Fibroblast of the aortic adventitia (primary cell): ENCODE measurements at regions not wholly inside any gene's neighbourhood (a gene's known extent, or its start where the extent isn't known, plus 50 kb on each side); places are given as distances from the start of the nearest gene placed in this dataset.

Experiments
- DNase-seq: peaks from one replicate; pipeline ENCODE4 v3.0.0-alpha.2; 2010; ENCODE audit warnings: low read depth
- H3K4me3 ChIP-seq: 2 replicates; pipeline ENCODE4 v1.5.1; 2011; ENCODE audit warnings: low read depth, mild to moderate bottlenecking, control low read depth, low read length, moderate library complexity
- TF ChIP-seq, protein P1 (sequence below): IDR thresholded peaks from 2 replicates; pipeline ENCODE4 v1.5.1; 2011; ENCODE audit warnings: mild to moderate bottlenecking, low read length, control low read depth, inconsistent platforms; ENCODE audit not compliant: insufficient read depth

DNA sequence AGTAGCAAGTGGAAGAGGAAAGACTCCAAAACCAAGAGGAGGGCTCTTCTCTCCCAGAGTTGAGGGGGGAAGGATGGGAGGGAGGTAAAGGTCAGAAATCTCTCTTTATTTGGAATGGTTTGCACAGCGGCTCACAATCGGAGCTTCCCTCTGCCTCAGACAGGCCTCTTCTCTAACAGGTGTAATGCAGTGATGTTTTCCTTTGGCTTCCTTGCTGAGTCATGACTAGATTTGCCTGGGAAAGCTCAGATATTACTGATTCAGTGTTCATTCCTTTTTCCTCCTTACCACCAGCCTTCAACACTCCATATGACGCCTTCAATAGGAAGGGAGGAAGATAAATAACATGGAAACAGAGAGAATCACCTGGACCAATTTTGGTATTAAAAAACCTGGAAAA is 136.6 kb downstream of the RNF152 start:
- no peak for DNase-seq
- H3K4me3 ChIP-seq, result no peak overlapping the region
- TF ChIP-seq, protein P1, sequence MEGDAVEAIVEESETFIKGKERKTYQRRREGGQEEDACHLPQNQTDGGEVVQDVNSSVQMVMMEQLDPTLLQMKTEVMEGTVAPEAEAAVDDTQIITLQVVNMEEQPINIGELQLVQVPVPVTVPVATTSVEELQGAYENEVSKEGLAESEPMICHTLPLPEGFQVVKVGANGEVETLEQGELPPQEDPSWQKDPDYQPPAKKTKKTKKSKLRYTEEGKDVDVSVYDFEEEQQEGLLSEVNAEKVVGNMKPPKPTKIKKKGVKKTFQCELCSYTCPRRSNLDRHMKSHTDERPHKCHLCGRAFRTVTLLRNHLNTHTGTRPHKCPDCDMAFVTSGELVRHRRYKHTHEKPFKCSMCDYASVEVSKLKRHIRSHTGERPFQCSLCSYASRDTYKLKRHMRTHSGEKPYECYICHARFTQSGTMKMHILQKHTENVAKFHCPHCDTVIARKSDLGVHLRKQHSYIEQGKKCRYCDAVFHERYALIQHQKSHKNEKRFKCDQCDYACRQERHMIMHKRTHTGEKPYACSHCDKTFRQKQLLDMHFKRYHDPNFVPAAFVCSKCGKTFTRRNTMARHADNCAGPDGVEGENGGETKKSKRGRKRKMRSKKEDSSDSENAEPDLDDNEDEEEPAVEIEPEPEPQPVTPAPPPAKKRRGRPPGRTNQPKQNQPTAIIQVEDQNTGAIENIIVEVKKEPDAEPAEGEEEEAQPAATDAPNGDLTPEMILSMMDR, result no peak

DNA sequence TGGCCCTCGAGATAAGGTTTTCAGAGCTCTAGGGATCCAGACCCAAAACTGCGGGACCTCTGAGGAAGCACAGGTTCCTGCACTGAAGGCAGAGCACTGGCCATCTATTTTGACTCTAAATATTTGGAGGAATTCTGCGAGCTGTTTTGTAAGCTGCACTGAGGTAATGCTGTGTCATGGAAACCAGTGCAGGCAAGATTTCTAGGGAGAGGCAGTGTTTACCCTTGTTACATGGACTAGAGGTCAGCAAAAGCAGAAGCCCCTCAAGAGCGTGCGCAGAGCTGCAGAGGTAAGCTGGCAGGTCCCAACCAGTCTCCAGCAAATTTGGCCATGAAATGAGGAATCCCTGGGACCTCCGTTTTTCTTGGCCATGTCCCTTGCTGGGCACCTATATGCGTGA is 137.3 kb downstream of the RNF152 start:
- TF ChIP-seq, protein P1, result no peak
- no peak for DNase-seq
- H3K4me3 ChIP-seq, result no peak overlapping the region

DNA sequence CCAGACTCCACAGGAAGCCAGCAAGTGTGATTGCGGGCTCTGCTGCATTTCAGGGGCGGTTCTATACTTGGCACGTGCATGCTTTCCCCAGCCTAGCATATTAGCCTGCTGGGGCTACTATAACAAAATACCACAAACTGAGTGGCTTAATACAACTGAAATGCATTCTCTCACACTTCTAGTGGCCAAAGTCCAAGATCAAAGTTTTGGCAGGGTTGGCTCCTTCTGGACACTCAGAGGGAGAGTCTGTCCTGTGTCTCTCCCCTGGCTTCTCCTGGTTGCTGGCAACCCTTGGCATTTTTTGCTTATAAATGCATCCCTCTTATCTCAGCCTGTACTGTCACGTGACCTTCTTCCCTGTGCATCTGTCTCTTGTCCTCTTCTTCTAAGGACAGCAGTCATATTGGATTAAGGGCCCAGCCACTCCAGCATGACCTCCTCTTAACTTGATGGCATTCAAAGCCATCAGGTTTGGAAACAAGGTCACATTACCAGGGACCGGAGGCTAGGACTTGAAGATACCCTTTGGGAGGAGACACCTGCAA is 138.7 kb downstream of the RNF152 start:
- TF ChIP-seq, protein P1, result no peak
- DNase-seq, result no peak
- no peak overlapping the region for H3K4me3 ChIP-seq

DNA sequence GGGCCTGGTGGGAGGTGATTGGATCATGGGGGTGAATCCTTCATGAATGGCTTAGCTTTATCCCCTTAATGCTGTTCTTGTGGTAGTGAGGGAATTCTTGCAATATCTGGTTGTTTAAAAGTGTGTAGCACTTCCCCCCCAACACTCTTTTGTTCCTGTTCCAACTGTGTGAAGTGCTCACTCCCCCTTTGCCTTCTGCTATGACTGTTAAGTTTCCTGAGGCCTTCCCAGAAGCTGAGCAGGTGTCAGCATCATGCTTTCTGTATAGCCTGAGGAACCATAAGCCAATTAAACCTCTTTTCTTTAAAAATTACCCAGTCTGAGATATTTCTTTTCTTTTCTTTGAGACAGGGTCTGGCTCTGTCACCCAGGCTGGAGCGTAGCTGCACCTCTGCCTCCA is 139.4 kb downstream of the RNF152 start:
- H3K4me3 ChIP-seq, result no peak overlapping the region
- TF ChIP-seq, protein P1, result no peak
- no peak for DNase-seq

DNA sequence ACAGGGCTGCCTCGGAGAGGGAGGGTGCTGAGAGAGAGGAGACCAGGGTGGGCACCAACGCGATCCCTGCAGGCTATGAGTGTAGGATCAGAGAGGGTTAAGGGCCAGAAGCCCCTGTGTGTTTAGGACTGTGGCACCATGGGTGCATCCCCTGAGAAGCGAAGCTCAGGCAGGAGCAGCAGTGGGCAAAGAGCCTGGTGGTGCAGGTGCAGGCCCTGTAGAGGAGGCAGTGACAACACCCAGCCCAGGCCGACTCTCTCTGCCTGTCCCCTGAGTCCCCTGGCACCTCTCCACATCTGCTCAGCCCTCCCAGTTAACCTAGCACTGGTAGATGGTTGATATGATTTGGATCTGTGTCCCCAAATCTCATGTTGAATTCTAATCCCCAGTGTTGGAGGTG is 139.8 kb downstream of the RNF152 start:
- TF ChIP-seq, protein P1, result no peak
- DNase-seq, result no peak
- no peak overlapping the region for H3K4me3 ChIP-seq

DNA sequence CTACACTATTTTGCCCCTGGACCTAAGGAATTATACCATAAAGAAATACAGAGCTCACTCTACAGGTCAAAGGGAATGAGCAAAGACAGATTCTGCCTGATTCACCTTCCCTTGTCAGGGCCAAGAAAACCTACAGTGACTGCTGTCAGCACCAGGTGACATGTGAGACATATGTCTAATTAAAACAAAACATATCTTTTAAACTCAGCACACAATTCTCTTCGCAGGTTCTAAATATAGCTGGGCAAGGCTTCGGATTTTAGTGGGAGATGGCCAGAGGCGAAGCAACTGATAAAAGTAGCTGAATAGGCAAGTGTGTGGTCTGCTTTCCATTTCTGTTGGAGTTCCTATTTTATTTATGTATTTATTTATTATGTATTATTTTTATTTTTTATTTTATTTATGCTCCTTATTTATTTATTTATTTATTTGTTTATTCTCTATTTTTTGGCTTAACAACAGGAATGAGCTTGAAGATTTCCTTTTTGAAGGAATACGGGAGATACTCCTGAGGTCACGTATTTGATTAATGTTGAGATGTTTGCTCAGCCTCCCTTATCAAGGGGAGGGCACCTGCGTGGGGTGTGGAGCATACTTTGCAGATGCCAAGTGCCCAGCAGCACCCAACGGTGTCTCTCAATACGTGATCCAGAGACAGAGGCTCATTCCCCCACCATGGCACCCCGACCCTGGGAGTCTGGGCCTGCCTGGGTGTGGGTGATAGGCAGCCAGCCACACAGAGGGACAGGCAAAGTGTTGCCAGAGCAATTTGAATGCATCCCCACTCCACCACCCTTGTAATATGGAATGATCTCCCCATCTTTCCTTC is 141.8 kb downstream of the RNF152 start:
- no peak for DNase-seq
- no peak overlapping the region for H3K4me3 ChIP-seq
- TF ChIP-seq, protein P1, result no peak

DNA sequence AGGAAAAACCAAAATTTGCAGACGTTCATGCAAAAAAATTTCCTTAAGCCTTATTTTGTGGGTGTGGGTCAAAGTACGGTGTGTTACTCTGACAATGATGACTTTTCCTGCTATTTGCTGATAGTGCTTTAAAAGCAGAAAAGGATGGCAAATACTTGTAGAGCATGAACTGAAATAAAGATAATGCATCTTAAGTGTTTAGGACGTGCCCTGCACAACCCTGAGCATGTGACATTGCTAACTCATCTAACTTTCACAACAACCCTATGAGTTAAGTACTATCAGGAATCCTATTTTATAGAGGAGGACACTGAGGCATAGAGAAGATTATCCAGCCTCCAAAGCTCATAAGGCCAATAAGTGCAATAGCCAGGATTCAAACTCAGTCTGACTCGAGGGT is 143.3 kb downstream of the RNF152 start:
- no peak for DNase-seq
- H3K4me3 ChIP-seq, result no peak overlapping the region
- TF ChIP-seq, protein P1, result no peak
